Gastrocnemius medialis (tissue), 4 donors: ENCODE measurements at regions not wholly inside any gene's neighbourhood (a gene's known extent, or its start where the extent isn't known, plus 50 kb on each side); places are given as distances from the start of the nearest gene placed in this dataset.

Experiments used
- CTCF ChIP-seq, 5 experiments: fragments of 450-650 bp in 3 of 5; fragments of 200-600 bp in 2 of 5; sonication (generic) in 2 of 5; IDR thresholded peaks in 4 of 5; conservative IDR thresholded peaks in 1 of 5; 1 replicate in 4 of 5; 2 replicates in 1 of 5; pipeline ENCODE4 v1.5.1; 2016 to 2019; ENCODE audit warnings: antibody characterized with exemption in 5 of 5, mild to moderate bottlenecking in 3 of 5, moderate library complexity in 3 of 5
- POLR2A ChIP-seq, 2 donors: fragments of 450-650 bp; IDR thresholded peaks; one replicate each; pipeline ENCODE4 v1.6.1; 2017; ENCODE audit warnings: antibody characterized with exemption in 2 of 2, mild to moderate bottlenecking in 2 of 2, moderate library complexity in 2 of 2

GRCh38 chr4:187433141-187433540 lies 562.4 kb upstream of the ZFP42 start:
- TF ChIP-seq CTCF (IDR thresholded peaks at IDR 0.05 in 4 of 5, conservative IDR thresholded peaks at IDR 0.05 in 1 of 5) (no peak), POLR2A (IDR thresholded peaks at IDR 0.05) (no peak)
